HEK293 (cell line): ENCODE measurements at regions not wholly inside any gene's neighbourhood (a gene's known extent, or its start where the extent isn't known, plus 50 kb on each side); places are given as distances from the start of the nearest gene placed in this dataset.
A peak's percentile ranks its signal among the peaks of the same experiment; 100 is the strongest.

Experiments used
- CTCF ChIA-PET: fragments of 350-600 bp; formaldehyde crosslinking; extraction: SDS; loops from one replicate; lab custom pipeline; 2021; ENCODE audit warnings: antibody characterized with exemption; lab: Yijun Ruan, JAX
- POLR2A ChIA-PET: fragments of 300-600 bp; formaldehyde crosslinking; extraction: SDS; loops from one replicate; lab custom pipeline; 2020; ENCODE audit warnings: antibody characterized with exemption, inconsistent platforms; lab: Yijun Ruan, JAX
- H3K27ac ChIP-seq: fragments of 200-500 bp; sonication (Bioruptor generic); 2 replicates; pipeline ENCODE4 v1.5.1; 2014; ENCODE audit warnings: low read depth, low read length, control low read depth, inconsistent platforms; ENCODE audit errors: extremely low read depth
- H3K36me3 ChIP-seq, 2 experiments: fragments of 200-500 bp in 1 of 2; sonication (Bioruptor generic) in 1 of 2; 1 replicate in 1 of 2; 2 replicates in 1 of 2; pipeline ENCODE4 v1.5.1; 2014 to 2017; ENCODE audit warnings: inconsistent platforms in 2 of 2, low read length in 2 of 2; ENCODE audit not compliant: control insufficient read depth in 2 of 2, insufficient read depth in 1 of 2
- H3K4me1 ChIP-seq: fragments of 200-500 bp; sonication (Bioruptor generic); 2 replicates; pipeline ENCODE4 v1.5.1; 2014; ENCODE audit warnings: mild to moderate bottlenecking, low read length, inconsistent platforms; ENCODE audit not compliant: control insufficient read depth, insufficient read depth
- H3K4me3 ChIP-seq: 2 replicates; pipeline ENCODE4 v1.5.1; 2011; ENCODE audit warnings: low read depth, mild to moderate bottlenecking, control low read depth, low read length, moderate library complexity
- H3K9me3 ChIP-seq: fragments of 200-500 bp; sonication (Bioruptor generic); 2 replicates; pipeline ENCODE4 v1.5.1; 2014; ENCODE audit warnings: low read depth, low read length, inconsistent platforms; ENCODE audit not compliant: control insufficient read depth, insufficient read depth
- FEZF1 ChIP-seq: fragments of 450-650 bp; formaldehyde crosslinking; IDR thresholded peaks from 2 replicates; pipeline ENCODE4 v1.5.1; 2016; ENCODE audit warnings: missing biosample characterization, missing genetic modification characterization
- IKZF3 ChIP-seq: fragments of 450-650 bp; IDR thresholded peaks from 2 replicates; pipeline ENCODE4 v1.5.0; 2018; ENCODE audit warnings: missing biosample characterization, mild to moderate bottlenecking, missing genetic modification characterization, moderate library complexity
- TCF7L2 ChIP-seq: IDR thresholded peaks from 2 replicates; pipeline ENCODE4 v1.6.1; 2011; ENCODE audit warnings: low read depth, mild to moderate bottlenecking, inconsistent platforms, low read length, moderate library complexity, borderline replicate concordance
- ZNF2 ChIP-seq: fragments of 450-650 bp; formaldehyde crosslinking; IDR thresholded peaks from 2 replicates; pipeline ENCODE4 v1.5.1; 2016; ENCODE audit warnings: missing biosample characterization, missing genetic modification characterization
- ZNF221 ChIP-seq: fragments of 450-650 bp; formaldehyde crosslinking; IDR thresholded peaks from 2 replicates; pipeline ENCODE4 v1.5.1; 2017; ENCODE audit warnings: missing biosample characterization, missing genetic modification characterization, borderline replicate concordance
- ZNF274 ChIP-seq, 2 experiments: fragments of 200-500 bp in 1 of 2; fragments of 450-650 bp in 1 of 2; sonication (Bioruptor generic) in 1 of 2; formaldehyde crosslinking in 1 of 2; IDR thresholded peaks; 2 replicates each; pipeline versions ENCODE4 v1.5.1 to v1.6.1; 2014 to 2016; ENCODE audit warnings: borderline replicate concordance in 1 of 2, inconsistent platforms in 1 of 2, low read length in 1 of 2, missing biosample characterization in 1 of 2, missing genetic modification characterization in 1 of 2
- ZNF433 ChIP-seq: fragments of 450-650 bp; formaldehyde crosslinking; IDR thresholded peaks from 2 replicates; pipeline ENCODE4 v1.5.1; 2016; ENCODE audit warnings: missing biosample characterization, missing genetic modification characterization, low read depth
- ZNF521 ChIP-seq: fragments of 450-650 bp; formaldehyde crosslinking; IDR thresholded peaks from 2 replicates; pipeline ENCODE4 v1.5.1; 2017; ENCODE audit warnings: missing biosample characterization, mild to moderate bottlenecking, missing genetic modification characterization
- ZNF747 ChIP-seq: fragments of 450-650 bp; formaldehyde crosslinking; IDR thresholded peaks from 2 replicates; pipeline ENCODE4 v1.5.1; 2016; ENCODE audit warnings: missing biosample characterization, missing genetic modification characterization
- ZNF843 ChIP-seq: fragments of 450-650 bp; formaldehyde crosslinking; IDR thresholded peaks from 2 replicates; pipeline ENCODE4 v1.5.1; 2016; ENCODE audit warnings: missing biosample characterization, missing genetic modification characterization
- ZXDB ChIP-seq: fragments of 450-650 bp; formaldehyde crosslinking; IDR thresholded peaks from 2 replicates; pipeline ENCODE4 v1.5.1; 2016; ENCODE audit warnings: missing biosample characterization, missing genetic modification characterization
- TF ChIP-seq, protein P1 (sequence below): fragments of 450-650 bp; formaldehyde crosslinking; IDR thresholded peaks from 2 replicates; pipeline ENCODE4 v1.5.1; 2017; ENCODE audit warnings: missing biosample characterization, missing genetic modification characterization
- TF ChIP-seq, protein P2 (sequence below): fragments of 450-650 bp; formaldehyde crosslinking; IDR thresholded peaks from 2 replicates; pipeline ENCODE4 v1.5.1; 2017; ENCODE audit warnings: missing biosample characterization, missing genetic modification characterization
- TF ChIP-seq, protein P3 (sequence below): fragments of 450-650 bp; formaldehyde crosslinking; IDR thresholded peaks from 2 replicates; pipeline ENCODE4 v1.5.1; 2016; ENCODE audit warnings: missing biosample characterization, missing genetic modification characterization
- TF ChIP-seq, protein P4 (sequence below): fragments of 450-650 bp; formaldehyde crosslinking; IDR thresholded peaks from 2 replicates; pipeline ENCODE4 v1.5.1; 2016; ENCODE audit warnings: missing biosample characterization, missing genetic modification characterization

DNA sequence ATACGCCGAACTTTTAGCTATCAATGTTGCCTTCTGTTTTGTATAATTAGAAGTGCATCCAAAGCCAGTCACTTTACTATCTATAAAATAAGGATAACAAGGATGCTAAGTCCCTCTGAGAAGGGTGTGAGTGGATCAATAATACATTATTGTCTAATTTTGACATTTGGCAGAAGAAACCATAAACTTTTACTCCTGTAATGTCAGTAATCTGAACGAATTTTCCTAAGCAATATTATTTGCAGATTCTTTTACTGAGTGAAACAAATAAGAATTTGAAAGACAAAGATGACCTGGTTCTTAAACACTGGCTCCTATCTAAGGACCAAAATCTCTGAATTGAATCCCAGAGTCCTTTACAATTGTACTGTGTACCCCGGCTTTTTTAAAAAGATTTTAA, 126.6 kb upstream of the TMEM161B start (continued):
- TF ChIP-seq ZNF221 (tag by site-specific recombination) = no peak

DNA sequence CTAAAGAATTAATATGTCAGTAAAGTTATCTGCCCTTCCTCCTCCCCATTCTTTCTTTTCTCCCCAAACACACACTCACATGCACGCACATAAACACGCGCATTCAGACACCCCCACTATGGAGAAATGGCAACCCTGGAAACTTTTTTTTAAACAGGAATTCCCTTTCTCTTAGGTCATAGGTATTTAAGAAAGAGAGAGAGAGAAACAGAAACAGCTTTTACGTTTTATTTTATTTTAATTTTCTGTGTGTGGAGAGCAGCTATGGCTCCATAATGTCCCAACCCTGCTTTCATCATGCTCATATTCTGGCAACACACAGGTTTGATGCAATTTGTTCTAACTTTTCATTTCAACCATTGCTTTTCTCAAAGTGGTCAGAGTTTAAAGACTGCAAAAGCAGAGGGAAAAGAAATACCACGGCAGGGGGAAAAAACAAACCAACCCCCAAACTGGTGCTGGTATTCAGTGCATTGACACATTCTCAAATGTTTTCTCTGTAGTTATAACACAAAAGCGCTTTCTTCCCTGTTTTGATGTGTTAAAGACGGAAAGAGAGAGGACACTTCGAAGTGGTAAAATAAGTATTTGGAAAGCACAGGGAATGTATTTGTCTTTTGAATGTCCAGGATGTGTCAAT, 126.0 kb upstream of the TMEM161B start:
- no peaks in the 10 kb centered on the region for H3K36me3 ChIP-seq
- H3K27ac ChIP-seq = no peak overlapping the region
- TF ChIP-seq ZNF433 (tag by site-specific recombination) = no peak
- TF ChIP-seq, protein P1, sequence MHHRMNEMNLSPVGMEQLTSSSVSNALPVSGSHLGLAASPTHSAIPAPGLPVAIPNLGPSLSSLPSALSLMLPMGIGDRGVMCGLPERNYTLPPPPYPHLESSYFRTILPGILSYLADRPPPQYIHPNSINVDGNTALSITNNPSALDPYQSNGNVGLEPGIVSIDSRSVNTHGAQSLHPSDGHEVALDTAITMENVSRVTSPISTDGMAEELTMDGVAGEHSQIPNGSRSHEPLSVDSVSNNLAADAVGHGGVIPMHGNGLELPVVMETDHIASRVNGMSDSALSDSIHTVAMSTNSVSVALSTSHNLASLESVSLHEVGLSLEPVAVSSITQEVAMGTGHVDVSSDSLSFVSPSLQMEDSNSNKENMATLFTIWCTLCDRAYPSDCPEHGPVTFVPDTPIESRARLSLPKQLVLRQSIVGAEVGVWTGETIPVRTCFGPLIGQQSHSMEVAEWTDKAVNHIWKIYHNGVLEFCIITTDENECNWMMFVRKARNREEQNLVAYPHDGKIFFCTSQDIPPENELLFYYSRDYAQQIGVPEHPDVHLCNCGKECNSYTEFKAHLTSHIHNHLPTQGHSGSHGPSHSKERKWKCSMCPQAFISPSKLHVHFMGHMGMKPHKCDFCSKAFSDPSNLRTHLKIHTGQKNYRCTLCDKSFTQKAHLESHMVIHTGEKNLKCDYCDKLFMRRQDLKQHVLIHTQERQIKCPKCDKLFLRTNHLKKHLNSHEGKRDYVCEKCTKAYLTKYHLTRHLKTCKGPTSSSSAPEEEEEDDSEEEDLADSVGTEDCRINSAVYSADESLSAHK = peak; percentile 60; the same call in 1 of the 2 replicates
- TF ChIP-seq, all 188 proteins: peak for 1
- POLR2A ChIA-PET = no interaction called here
- CTCF ChIA-PET = no interaction called here
- Histone ChIP-seq H3K4me3 (no peak overlapping the region), H3K4me1 (peaks cover 12% of the 10 kb centered on the region), H3K9me3 (no peaks in the 10 kb centered on the region)

DNA sequence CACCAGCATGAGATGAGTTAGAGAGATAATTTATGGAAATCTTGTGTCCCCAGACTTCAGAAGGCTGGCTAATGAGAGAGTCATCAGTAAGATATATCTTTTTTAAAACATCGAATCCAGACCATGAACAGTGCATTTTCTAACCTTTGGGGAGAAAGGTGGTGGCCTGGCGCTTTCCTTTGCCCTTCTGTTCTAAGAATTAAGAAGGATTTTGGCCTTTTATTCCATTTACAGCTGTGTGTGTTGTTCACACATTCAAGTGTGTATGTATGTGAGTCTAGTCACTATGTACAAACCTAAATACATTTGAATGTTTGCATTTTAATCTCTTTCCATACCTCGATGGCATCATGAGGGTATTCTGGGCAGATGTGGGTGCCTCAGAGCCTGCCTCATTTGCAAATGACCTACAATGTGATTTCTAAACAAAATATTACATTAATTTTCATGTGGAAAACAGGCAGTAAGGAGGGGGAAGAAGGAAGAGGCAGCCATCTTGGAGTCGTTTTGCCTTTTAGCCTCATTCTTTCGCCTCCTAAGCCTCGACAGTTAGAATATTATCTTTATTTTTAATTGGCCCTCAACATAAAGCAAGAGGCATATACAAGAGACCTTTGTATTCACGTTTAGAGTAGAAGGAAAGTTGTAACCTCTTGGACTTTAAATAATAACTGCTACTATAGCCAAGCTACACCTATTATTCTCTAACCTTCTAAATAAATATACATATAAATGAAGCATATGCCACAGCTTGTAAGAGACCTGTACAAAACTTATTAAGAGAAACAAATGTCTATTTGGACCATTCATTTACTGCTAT, 125.3 kb upstream of the TMEM161B start:
- CTCF ChIA-PET = no interaction called here

DNA sequence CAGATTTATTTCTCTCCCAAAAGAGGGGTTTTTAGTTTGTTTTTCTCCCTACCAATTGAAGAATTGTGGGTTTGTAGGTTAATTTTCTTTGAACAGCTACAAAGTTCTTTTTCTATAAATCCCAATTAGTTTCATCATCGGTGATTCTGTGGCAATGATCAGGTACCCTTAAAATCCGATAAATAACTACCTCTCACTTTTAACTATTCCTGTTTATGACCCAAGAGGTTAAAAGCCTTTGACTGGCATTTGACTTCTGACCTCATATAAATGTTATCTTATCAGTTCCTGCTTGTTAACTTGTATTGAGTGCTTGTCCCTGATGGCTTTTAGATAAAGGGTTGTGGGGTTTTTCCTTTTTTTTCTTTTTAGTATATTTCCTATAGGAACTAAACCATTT, 124.4 kb upstream of the TMEM161B start:
- no peak overlapping the region for H3K4me3 ChIP-seq
- CTCF ChIA-PET = interaction anchor here (0.8 kb wide), 1 partner anchor 51 kb away, joined by 3 read pairs; no protein-coding TSS in a partner anchor
- no peak overlapping the region for H3K27ac ChIP-seq
- no peaks in the 10 kb centered on the region for H3K9me3 ChIP-seq
- peak; percentile 82 for TF ChIP-seq TCF7L2
- no peak for TF ChIP-seq ZNF521 (tag by site-specific recombination)
- TF ChIP-seq, protein P2, sequence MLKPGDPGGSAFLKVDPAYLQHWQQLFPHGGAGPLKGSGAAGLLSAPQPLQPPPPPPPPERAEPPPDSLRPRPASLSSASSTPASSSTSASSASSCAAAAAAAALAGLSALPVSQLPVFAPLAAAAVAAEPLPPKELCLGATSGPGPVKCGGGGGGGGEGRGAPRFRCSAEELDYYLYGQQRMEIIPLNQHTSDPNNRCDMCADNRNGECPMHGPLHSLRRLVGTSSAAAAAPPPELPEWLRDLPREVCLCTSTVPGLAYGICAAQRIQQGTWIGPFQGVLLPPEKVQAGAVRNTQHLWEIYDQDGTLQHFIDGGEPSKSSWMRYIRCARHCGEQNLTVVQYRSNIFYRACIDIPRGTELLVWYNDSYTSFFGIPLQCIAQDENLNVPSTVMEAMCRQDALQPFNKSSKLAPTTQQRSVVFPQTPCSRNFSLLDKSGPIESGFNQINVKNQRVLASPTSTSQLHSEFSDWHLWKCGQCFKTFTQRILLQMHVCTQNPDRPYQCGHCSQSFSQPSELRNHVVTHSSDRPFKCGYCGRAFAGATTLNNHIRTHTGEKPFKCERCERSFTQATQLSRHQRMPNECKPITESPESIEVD (tag by site-specific recombination) = peak; percentile 86
- TF ChIP-seq FEZF1 (tag by site-specific recombination) = peak; percentile 79
- peak; percentile 41; the same call in 1 of the 2 replicates for TF ChIP-seq IKZF3
- TF ChIP-seq, protein P3, sequence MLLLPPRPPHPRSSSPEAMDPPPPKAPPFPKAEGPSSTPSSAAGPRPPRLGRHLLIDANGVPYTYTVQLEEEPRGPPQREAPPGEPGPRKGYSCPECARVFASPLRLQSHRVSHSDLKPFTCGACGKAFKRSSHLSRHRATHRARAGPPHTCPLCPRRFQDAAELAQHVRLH = peak; percentile 72
- peak; percentile 88 for TF ChIP-seq ZNF843 (tag by site-specific recombination)
- TF ChIP-seq ZNF747 (tag by site-specific recombination) = no peak
- no peak for TF ChIP-seq ZNF274 (IDR thresholded peaks at IDR 0.05; ENCODE audit: low read length)
- no peak for TF ChIP-seq ZNF274 (tag by site-specific recombination; IDR thresholded peaks at IDR 0.05; ENCODE audit: borderline replicate concordance)
- 0 out of 2 replicates have a peak, but pooled peaks have one; percentile 25 for TF ChIP-seq ZXDB (tag by site-specific recombination)
- peaks cover 17% of the 10 kb centered on the region for H3K4me1 ChIP-seq
- H3K36me3 ChIP-seq = no peaks in the 10 kb centered on the region
- POLR2A ChIA-PET = no interaction called here

More for the DNA sequence above, 125.3 kb upstream of the TMEM161B start:
- Histone ChIP-seq H3K9me3 (no peaks in the 10 kb centered on the region), H3K4me3 (no peak overlapping the region), H3K27ac (no peak overlapping the region), H3K36me3 (no peaks in the 10 kb centered on the region), H3K4me1 (peaks cover 17% of the 10 kb centered on the region)
- TF ChIP-seq, protein P4, sequence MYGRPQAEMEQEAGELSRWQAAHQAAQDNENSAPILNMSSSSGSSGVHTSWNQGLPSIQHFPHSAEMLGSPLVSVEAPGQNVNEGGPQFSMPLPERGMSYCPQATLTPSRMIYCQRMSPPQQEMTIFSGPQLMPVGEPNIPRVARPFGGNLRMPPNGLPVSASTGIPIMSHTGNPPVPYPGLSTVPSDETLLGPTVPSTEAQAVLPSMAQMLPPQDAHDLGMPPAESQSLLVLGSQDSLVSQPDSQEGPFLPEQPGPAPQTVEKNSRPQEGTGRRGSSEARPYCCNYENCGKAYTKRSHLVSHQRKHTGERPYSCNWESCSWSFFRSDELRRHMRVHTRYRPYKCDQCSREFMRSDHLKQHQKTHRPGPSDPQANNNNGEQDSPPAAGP (tag by site-specific recombination) = no peak
- no peak for TF ChIP-seq ZNF2 (tag by site-specific recombination)
- POLR2A ChIA-PET = no interaction called here
